OCI-LY1 (cell line): ENCODE measurements at regions not wholly inside any gene's neighbourhood (a gene's known extent, or its start where the extent isn't known, plus 50 kb on each side); places are given as distances from the start of the nearest gene placed in this dataset.

Experiments used
- H2AFZ ChIP-seq: fragments of 200-600 bp; sonication (generic), shearing (Covaris generic); 2 replicates; pipeline ENCODE4 v1.6.0; 2014; ENCODE audit warnings: antibody characterized with exemption, mild to moderate bottlenecking, low read length
- H3F3A ChIP-seq: fragments of 200-600 bp; sonication (generic), shearing (Covaris generic); 2 replicates; pipeline ENCODE4 v1.6.0; 2014; ENCODE audit warnings: mild to moderate bottlenecking, antibody characterized with exemption, low read length, moderate library complexity; ENCODE audit not compliant: insufficient read depth
- H3K27ac ChIP-seq: fragments of 200-600 bp; sonication (generic); 2 replicates; pipeline ENCODE4 v1.5.1; 2014; ENCODE audit warnings: low read length, mixed run types, mild to moderate bottlenecking, low read depth; ENCODE audit not compliant: poor library complexity, severe bottlenecking
- H3K27me3 ChIP-seq: fragments of 200-600 bp; sonication (generic); 2 replicates; pipeline ENCODE4 v1.6.0; 2014; ENCODE audit warnings: antibody characterized with exemption, mild to moderate bottlenecking, low read length, moderate library complexity; ENCODE audit not compliant: insufficient read depth
- H3K36me3 ChIP-seq: fragments of 200-600 bp; sonication (generic); 2 replicates; pipeline ENCODE4 v1.6.1; 2014; ENCODE audit warnings: mild to moderate bottlenecking, antibody characterized with exemption, low read length, moderate library complexity, mixed read lengths; ENCODE audit not compliant: insufficient read depth
- H3K4me1 ChIP-seq: fragments of 200-600 bp; sonication (generic); 2 replicates; pipeline ENCODE4 v1.5.1; 2014; ENCODE audit warnings: mild to moderate bottlenecking, low read length, moderate library complexity; ENCODE audit not compliant: insufficient read depth, severe bottlenecking
- H3K4me2 ChIP-seq: fragments of 200-600 bp; sonication (generic), shearing (Covaris generic); 2 replicates; pipeline ENCODE4 v1.6.1; 2014; ENCODE audit warnings: low read length
- H3K4me3 ChIP-seq: fragments of 200-600 bp; sonication (generic); 2 replicates; pipeline ENCODE4 v1.5.1; 2014; ENCODE audit warnings: low read length, low read depth, mild to moderate bottlenecking, mixed read lengths; ENCODE audit not compliant: poor library complexity, severe bottlenecking
- H3K79me2 ChIP-seq: fragments of 200-600 bp; shearing (Covaris generic); 2 replicates; pipeline ENCODE4 v1.6.1; 2016; ENCODE audit warnings: mixed run types, low read length, mixed read lengths; ENCODE audit not compliant: insufficient read depth
- H3K9ac ChIP-seq: fragments of 200-600 bp; sonication (generic), shearing (Covaris generic); 2 replicates; pipeline ENCODE4 v1.6.1; 2014; ENCODE audit warnings: mild to moderate bottlenecking, low read length, mixed read lengths
- H3K9me2 ChIP-seq: fragments of 200-600 bp; sonication (generic), shearing (Covaris generic); 2 replicates; pipeline ENCODE4 v1.6.1; 2014; ENCODE audit warnings: low read depth, mild to moderate bottlenecking, low read length, mixed read lengths
- H3K9me3 ChIP-seq: fragments of 200-600 bp; shearing (Covaris generic); 2 replicates; pipeline ENCODE4 v1.6.1; 2014; ENCODE audit warnings: low read length, mixed read lengths
- H4K20me1 ChIP-seq: fragments of 200-600 bp; sonication (generic), shearing (Covaris generic); 2 replicates; pipeline ENCODE4 v1.6.0; 2016; ENCODE audit warnings: mild to moderate bottlenecking, low read length; ENCODE audit not compliant: insufficient read depth
- EZH2 ChIP-seq: fragments of 200-600 bp; sonication (generic), shearing (Covaris generic); IDR thresholded peaks from 2 replicates; pipeline ENCODE4 v1.8.0; 2017; ENCODE audit warnings: borderline replicate concordance, mixed run types, mild to moderate bottlenecking, antibody characterized with exemption, low read length, moderate library complexity, mixed read lengths
- TF ChIP-seq, protein P1 (sequence below): fragments of 200-600 bp; sonication (generic), shearing (Covaris generic); IDR thresholded peaks from 2 replicates; pipeline ENCODE4 v1.5.1; 2017; ENCODE audit warnings: mild to moderate bottlenecking, antibody characterized with exemption, low read length, moderate library complexity, mixed read lengths

DNA sequence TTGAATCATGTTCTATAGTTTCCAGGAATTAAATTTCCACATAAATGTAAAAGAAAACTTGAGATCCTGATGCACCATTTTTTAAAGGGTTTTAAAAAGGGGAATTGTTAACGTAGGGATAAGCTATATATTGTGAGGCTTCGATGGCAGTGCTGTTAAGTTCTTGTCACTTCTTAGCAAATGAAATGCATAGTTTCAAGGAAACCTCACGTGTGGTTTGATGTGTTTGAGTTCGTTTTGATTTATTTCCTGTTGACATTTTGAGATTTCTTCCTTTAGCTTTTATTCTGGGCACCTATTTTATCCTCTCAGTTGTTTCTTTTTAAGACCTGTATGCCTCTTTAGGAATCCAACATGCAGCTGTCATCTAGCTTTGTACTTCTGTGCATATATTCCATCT lies 301.0 kb downstream of the DOCK8 start:
- Histone ChIP-seq H3K9me2 (no peaks in the 10 kb centered on the region), H3K4me2 (no peak overlapping the region), H3K27me3 (no peaks in the 10 kb centered on the region), H3K4me3 (no peak overlapping the region), H3K79me2 (peaks cover 38% of the 10 kb centered on the region), H3K4me1 (peaks cover 13% of the 10 kb centered on the region), H3K36me3 (peaks cover 8% of the 10 kb centered on the region; the same call in 1 of the 2 replicates), H3K9me3 (no peaks in the 10 kb centered on the region), H3K9ac (no peak overlapping the region), H3K27ac (no peak overlapping the region), H4K20me1 (no peaks in the 10 kb centered on the region), H2AFZ (no peak overlapping the region), H3F3A (no peaks in the 10 kb centered on the region)
- no peak for TF ChIP-seq EZH2
- TF ChIP-seq, protein P1, sequence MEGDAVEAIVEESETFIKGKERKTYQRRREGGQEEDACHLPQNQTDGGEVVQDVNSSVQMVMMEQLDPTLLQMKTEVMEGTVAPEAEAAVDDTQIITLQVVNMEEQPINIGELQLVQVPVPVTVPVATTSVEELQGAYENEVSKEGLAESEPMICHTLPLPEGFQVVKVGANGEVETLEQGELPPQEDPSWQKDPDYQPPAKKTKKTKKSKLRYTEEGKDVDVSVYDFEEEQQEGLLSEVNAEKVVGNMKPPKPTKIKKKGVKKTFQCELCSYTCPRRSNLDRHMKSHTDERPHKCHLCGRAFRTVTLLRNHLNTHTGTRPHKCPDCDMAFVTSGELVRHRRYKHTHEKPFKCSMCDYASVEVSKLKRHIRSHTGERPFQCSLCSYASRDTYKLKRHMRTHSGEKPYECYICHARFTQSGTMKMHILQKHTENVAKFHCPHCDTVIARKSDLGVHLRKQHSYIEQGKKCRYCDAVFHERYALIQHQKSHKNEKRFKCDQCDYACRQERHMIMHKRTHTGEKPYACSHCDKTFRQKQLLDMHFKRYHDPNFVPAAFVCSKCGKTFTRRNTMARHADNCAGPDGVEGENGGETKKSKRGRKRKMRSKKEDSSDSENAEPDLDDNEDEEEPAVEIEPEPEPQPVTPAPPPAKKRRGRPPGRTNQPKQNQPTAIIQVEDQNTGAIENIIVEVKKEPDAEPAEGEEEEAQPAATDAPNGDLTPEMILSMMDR = no peak

DNA sequence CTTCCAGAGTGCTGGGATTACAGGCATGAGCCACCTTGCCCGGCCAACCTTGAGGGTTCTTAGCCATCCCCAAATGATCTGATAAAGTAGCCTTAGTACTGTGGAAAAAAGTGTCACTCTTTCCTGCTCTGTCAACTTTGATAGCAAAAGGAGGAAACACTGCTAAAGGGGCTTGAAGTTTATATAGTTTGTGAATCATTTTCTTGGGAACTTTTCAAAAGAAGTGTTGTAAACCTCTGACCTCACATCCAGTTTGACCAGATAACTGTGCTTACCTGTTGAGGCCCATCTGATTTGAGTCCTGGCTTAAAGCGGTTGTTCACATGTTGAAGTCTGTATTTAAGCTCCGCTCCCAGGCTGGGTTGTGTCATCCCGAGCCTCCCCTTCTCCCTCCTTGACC lies 303.3 kb downstream of the DOCK8 start:
- H4K20me1 ChIP-seq = no peaks in the 10 kb centered on the region
- no peak overlapping the region for H3K4me3 ChIP-seq
- no peak overlapping the region for H3K27ac ChIP-seq
- H3K79me2 ChIP-seq = peaks cover 38% of the 10 kb centered on the region
- no peaks in the 10 kb centered on the region for H3F3A ChIP-seq
- H2AFZ ChIP-seq = no peak overlapping the region
- TF ChIP-seq, protein P1 = no peak
- TF ChIP-seq EZH2 = no peak
- no peaks in the 10 kb centered on the region for H3K36me3 ChIP-seq
- H3K9me2 ChIP-seq = no peaks in the 10 kb centered on the region
- no peak overlapping the region for H3K4me2 ChIP-seq
- H3K9ac ChIP-seq = no peak overlapping the region
- peaks cover 13% of the 10 kb centered on the region for H3K4me1 ChIP-seq
- no peaks in the 10 kb centered on the region for H3K27me3 ChIP-seq
- H3K9me3 ChIP-seq = no peaks in the 10 kb centered on the region

DNA sequence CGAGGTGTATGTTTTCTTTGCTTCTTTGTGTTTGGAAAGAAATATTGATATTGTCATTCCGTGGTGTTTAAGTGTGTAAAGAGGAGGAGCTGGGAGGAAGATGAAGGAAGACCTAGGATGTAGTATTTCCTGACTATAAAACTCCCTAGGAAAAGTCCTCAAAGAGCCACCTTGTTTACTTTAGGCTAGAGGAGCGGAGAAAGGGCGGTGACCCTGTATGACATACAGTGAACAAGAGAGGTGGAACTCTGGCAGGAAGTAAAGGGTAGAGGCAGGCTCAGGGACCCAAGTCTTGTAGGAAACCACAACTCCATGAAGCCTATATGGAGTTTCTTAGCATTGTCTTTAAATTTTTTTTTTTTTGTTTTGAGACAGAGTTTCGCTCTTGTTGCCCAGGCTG lies 303.9 kb downstream of the DOCK8 start:
- TF ChIP-seq, protein P1 = no peak
- no peak for TF ChIP-seq EZH2
- Histone ChIP-seq H4K20me1 (no peaks in the 10 kb centered on the region), H3K9me3 (no peaks in the 10 kb centered on the region), H3K4me2 (no peak overlapping the region), H3F3A (no peaks in the 10 kb centered on the region), H3K36me3 (no peaks in the 10 kb centered on the region), H3K4me1 (peaks cover 13% of the 10 kb centered on the region), H3K27ac (no peak overlapping the region), H3K27me3 (no peaks in the 10 kb centered on the region), H3K79me2 (peaks cover 33% of the 10 kb centered on the region), H3K9ac (no peak overlapping the region), H3K4me3 (no peak overlapping the region), H3K9me2 (no peaks in the 10 kb centered on the region), H2AFZ (no peak overlapping the region)
